ENCODE measurements at regions not wholly inside any gene's neighbourhood (a gene's known extent, or its start where the extent isn't known, plus 50 kb on each side); places are given as distances from the start of the nearest gene placed in this dataset.

DNA sequence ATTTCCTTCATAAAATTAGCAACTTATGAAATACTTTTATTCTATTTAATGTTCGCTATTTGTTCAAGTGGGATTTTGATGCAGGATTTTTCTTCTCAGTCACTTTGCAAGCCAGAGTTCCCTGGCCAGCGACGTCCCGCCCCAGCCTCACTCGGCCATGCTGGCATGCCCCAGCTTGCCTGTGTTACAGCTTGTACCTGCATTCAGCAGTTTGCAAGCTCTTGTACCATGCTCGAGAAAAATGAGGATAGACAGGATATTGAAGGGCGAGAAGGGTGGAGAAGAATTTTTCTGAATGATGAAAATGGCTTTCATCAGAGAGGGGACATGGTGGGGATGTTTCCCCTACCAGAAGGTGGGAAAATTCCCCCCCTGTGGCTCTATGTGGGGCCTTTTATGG, 2180.2 kb upstream of the PCDH20 start:
- Histone ChIP-seq H3K4me3 (no peak overlapping the region), H3K9me3 (no peaks in the 10 kb centered on the region), H3K4me1 (ENCODE audit: control insufficient read depth in 1 of 2, low read depth in 2 of 2) (no peaks in the 10 kb centered on the region), H3K27ac (no peak overlapping the region), H3K36me3 (no peaks in the 10 kb centered on the region), H3K27me3 (replicated peaks; ENCODE audit: insufficient read depth) (no peaks in the 10 kb centered on the region)
- TF ChIP-seq, protein P1, sequence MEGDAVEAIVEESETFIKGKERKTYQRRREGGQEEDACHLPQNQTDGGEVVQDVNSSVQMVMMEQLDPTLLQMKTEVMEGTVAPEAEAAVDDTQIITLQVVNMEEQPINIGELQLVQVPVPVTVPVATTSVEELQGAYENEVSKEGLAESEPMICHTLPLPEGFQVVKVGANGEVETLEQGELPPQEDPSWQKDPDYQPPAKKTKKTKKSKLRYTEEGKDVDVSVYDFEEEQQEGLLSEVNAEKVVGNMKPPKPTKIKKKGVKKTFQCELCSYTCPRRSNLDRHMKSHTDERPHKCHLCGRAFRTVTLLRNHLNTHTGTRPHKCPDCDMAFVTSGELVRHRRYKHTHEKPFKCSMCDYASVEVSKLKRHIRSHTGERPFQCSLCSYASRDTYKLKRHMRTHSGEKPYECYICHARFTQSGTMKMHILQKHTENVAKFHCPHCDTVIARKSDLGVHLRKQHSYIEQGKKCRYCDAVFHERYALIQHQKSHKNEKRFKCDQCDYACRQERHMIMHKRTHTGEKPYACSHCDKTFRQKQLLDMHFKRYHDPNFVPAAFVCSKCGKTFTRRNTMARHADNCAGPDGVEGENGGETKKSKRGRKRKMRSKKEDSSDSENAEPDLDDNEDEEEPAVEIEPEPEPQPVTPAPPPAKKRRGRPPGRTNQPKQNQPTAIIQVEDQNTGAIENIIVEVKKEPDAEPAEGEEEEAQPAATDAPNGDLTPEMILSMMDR (IDR thresholded peaks at IDR 0.05), result no peak
- ATAC-seq (ENCODE audit: insufficient number of reproducible peaks, low FRiP score, low read depth) (no peak), DNase-seq (ENCODE audit: low spot score) (no peak)

DNA sequence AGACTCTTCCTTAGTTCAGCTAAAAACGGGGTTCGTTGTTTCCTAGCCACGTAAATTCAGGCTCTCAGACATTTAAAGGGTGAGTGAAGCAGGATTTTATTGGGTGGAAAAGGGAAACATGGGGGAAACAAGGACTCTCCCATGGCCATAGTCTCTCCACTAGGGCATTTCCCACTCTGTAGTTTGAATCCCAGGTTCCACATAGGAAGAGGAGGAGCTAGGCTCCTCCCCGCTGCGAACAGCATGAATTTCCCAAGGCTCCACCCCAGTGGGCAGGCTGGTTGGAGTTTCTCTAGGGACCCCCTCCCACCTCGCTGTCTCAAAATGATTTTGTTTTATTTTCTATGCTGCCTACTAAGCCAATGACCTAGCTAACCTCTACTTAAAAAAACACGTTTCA, 2170.8 kb upstream of the PCDH20 start:
- TF ChIP-seq, protein P1 (IDR thresholded peaks at IDR 0.05), result no peak
- peaks cover 3% of the 10 kb centered on the region for H3K9me3 ChIP-seq
- no peaks in the 10 kb centered on the region for H3K4me1 ChIP-seq (ENCODE audit: control insufficient read depth in 1 of 2, low read depth in 2 of 2)
- DNase-seq (ENCODE audit: low spot score) (no peak), ATAC-seq (ENCODE audit: insufficient number of reproducible peaks, low FRiP score, low read depth) (no peak)
- H3K4me3 ChIP-seq, result no peak overlapping the region
- H3K27me3 ChIP-seq (replicated peaks; ENCODE audit: insufficient read depth), result no peaks in the 10 kb centered on the region
- no peaks in the 10 kb centered on the region for H3K36me3 ChIP-seq
- no peak overlapping the region for H3K27ac ChIP-seq

DNA sequence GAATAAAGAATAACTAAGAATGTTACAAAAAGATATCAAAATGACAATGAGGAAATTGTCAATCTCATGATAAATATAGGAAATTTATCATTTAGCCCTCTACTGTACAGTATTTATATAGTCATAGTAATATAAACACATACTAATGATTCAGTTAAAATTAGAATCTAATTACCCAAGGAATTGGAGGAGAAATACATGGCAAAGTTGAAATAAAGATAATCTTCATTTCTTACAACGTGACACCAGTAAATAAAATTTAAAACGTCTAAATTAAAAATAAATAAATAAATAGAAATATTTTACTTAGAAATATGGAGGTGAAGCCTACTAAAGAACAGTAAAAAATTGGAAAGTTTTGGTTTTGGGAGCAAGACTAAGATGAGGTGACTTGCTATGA, 2163.1 kb upstream of the PCDH20 start:
- TF ChIP-seq, protein P1 (IDR thresholded peaks at IDR 0.05), result no peak

DNA sequence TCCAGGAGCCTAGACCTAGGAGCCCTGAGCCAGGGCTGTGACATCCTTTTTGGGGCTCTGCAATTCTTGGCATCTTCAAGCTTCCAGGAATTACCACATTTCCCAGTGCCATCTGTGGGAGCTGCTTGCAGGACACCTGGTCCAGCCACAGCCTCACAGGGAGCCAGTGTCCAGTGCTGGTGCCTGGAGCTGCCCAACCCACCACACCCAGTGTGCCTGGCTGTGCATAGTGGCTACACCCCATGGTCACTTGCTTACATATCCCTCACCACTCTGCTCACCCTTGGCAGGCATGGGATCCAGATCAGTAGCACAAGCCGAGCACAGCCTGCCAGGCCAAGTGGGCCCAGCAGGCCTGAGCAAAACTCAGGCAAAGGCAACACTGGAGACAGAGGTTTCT, 2151.4 kb upstream of the PCDH20 start:
- ATAC-seq (ENCODE audit: insufficient number of reproducible peaks, low FRiP score, low read depth), result no peak
- H3K4me3 ChIP-seq, result no peak overlapping the region
- no peaks in the 10 kb centered on the region for H3K9me3 ChIP-seq
- H3K27ac ChIP-seq, result no peak overlapping the region
- H3K36me3 ChIP-seq, result no peaks in the 10 kb centered on the region
- no peaks in the 10 kb centered on the region for H3K4me1 ChIP-seq (ENCODE audit: control insufficient read depth in 1 of 2, low read depth in 2 of 2)
- TF ChIP-seq, protein P1 (IDR thresholded peaks at IDR 0.05), result no peak
- no peaks in the 10 kb centered on the region for H3K27me3 ChIP-seq (replicated peaks; ENCODE audit: insufficient read depth)
- no peak for DNase-seq (ENCODE audit: low spot score)

More for the DNA sequence above, 2163.1 kb upstream of the PCDH20 start:
- H3K4me3 ChIP-seq, result no peak overlapping the region
- ATAC-seq (ENCODE audit: insufficient number of reproducible peaks, low FRiP score, low read depth) (no peak), DNase-seq (ENCODE audit: low spot score) (no peak)
- H3K36me3 ChIP-seq, result no peaks in the 10 kb centered on the region
- H3K27ac ChIP-seq, result no peak overlapping the region
- peaks cover 4% of the 10 kb centered on the region for H3K9me3 ChIP-seq
- no peaks in the 10 kb centered on the region for H3K27me3 ChIP-seq (replicated peaks; ENCODE audit: insufficient read depth)
- H3K4me1 ChIP-seq (ENCODE audit: control insufficient read depth in 1 of 2, low read depth in 2 of 2), result no peaks in the 10 kb centered on the region

DNA sequence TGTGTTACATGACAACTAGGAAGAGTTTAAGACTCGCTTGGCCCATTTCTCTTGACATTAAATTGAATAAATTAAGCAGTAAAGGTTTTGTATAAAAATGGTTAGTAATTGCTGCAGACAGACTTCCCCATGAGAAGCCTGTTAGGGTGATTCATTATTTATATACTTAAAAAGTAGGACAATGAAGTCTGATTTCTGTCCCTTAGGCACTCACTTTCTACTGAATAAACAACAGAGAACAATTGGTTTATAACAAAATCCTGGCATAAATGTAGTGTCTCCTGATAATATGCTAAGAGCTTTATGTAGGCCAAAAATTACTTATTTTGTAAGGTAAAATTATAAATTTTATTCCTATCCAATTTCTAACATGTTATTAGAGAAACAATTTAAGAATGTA, 2138.5 kb upstream of the PCDH20 start:
- TF ChIP-seq, protein P1 (IDR thresholded peaks at IDR 0.05), result no peak
- H3K27ac ChIP-seq, result no peak overlapping the region

More for the DNA sequence above, 2138.5 kb upstream of the PCDH20 start:
- no peak overlapping the region for H3K4me3 ChIP-seq
- ATAC-seq (ENCODE audit: insufficient number of reproducible peaks, low FRiP score, low read depth) (no peak), DNase-seq (ENCODE audit: low spot score) (no peak)
- no peaks in the 10 kb centered on the region for H3K4me1 ChIP-seq (ENCODE audit: control insufficient read depth in 1 of 2, low read depth in 2 of 2)
- no peaks in the 10 kb centered on the region for H3K36me3 ChIP-seq
- H3K9me3 ChIP-seq, result no peaks in the 10 kb centered on the region
- H3K27me3 ChIP-seq (replicated peaks; ENCODE audit: insufficient read depth), result no peaks in the 10 kb centered on the region
